ENCODE measurements at regions not wholly inside any gene's neighbourhood (a gene's known extent, or its start where the extent isn't known, plus 50 kb on each side); places are given as distances from the start of the nearest gene placed in this dataset.
"Not testable (repeated sequence)": the region's sequence is repeated elsewhere in the genome, so short reads cannot be mapped to it uniquely, and the experiment has no call there.

- DNase-seq = no peak
Observed at GRCh38 chr4:171334549-171334948, 478.7 kb upstream of the GALNTL6 start.

- no peak for DNase-seq
Observed at GRCh38 chr4:171308661-171309060, 504.5 kb upstream of the GALNTL6 start.

GRCh38 chr4:171298048-171298718, 515.0 kb upstream of the GALNTL6 start:
- not testable (repeated sequence) for DNase-seq

DNA sequence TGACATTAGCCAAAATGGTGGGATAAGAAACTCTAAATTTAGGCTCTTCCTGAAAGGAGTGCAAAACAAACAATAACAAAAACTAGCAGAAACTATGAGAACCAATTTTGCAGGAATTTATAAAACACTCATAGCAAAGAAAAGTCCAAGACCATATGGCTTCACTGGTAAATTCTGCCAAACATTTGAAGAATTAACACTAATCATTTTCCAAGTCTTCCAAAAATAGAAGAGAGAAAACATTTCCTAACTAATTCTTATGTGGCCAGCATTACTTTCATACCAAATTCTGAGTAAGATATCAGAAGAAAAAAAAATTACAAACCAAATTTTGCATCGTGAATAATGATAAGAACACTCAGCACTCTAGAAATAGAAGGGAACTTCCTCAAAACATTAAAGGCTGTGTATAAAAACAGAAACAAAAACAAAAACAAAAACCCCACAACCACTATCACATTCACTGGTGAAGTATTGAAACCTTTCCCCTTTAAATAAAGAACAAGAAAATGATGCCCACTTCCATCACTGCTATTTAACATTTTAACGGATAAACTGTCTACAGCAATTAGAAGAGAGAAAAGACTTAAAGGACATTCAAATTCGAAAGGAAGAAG, 524.3 kb upstream of the GALNTL6 start:
- no peak for DNase-seq

DNA sequence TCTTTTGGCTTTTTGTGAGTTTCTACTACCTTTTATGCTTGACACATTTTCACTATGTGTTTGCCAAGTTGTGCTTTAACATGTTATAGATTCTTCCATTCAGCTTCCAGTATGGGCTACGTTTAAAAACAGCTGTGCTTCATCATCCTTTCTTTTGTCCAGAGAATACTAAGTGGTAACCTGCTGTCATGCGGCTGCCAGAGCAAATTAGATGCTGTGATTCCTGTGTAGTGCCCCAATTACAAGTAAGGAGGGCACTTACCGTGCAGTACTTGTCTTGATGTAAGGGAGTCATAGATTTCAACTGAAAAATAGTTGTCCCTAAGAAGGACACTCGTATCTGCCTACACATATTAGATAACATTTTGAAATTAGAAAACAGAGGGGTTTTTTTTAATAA, 531.8 kb upstream of the GALNTL6 start:
- no peak for DNase-seq

DNA sequence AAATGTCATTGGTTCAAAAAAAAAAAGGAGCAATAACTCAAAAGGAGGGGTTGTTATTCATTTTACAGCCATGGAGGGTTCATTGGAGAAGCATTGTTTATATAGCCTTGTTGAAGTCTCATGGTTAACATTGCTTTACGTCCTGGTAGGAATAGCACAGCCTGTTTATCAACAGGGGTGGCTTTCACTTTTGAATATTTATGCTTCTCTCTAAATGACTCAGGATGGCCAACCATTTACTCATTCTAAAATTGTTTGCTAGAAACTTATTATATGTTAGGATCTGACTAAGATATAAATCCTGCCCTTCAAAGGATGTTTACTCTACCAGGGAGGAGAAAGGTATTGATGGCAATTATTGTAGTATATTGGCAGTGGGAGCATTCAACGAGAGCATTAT, 534.1 kb upstream of the GALNTL6 start:
- DNase-seq = no peak

DNA sequence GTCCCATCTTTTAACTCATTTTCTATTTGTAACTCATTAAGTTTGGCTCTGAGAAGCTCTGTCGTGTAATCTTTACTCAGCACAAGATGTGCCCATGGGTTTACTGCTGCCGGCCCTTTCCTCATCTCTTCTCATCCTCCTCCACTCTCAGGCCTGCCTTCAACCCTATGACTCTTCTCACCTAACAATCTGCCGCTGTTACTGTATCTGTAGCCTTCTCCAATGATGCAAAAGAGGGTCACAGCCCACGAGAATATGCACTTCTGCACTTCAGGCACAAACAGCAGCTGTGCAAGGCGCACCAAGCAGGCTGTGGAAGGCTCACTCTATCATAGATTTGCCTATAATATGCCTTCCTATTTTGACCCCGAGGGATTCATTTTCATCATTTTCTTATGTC, 546.5 kb upstream of the GALNTL6 start:
- no peak for DNase-seq

- no peak for DNase-seq
Observed at GRCh38 chr4:171265190-171265818, 547.9 kb upstream of the GALNTL6 start.

DNA sequence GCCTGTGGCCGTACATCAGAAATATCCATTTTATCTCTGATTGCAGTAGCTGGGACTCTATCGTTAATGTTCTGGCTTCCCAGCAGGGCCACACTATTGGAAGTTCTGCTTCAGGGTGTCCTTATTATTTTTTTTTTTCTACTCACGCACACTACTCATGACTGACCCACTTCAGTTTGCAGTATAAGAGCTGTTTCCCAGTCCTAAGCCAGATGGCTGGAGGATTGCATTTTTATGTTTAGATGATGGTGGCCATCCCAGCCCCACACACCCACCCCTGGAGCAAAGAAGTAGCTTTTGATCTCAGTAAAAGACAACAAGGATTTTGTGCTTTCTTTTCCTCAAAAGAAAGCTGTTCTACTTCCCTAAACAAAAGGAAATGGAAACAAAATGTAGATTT, 557.0 kb upstream of the GALNTL6 start:
- DNase-seq = no peak

- no peak for DNase-seq
Observed at GRCh38 chr4:171246948-171247347, 566.3 kb upstream of the GALNTL6 start.

DNA sequence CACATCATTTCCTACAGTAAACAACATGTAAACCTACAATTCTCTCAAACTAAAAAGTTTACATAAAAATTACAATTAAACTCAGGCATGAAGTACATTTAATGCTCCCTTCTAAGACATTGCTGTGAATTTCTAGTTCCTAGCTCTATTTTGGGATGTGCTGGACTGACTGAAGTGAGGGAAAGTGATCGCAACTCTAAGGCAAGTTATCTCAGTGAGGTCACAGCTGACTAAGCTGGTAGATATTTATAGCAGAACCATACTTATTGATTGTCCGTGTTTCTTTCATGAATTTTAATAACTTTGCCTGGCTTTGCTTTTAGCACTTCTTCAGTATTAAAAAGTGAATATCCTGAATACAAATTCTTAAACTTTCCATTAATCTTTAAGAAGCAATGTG, 570.4 kb upstream of the GALNTL6 start:
- DNase-seq = no peak

GRCh38 chr4:171239196-171239595, 574.0 kb upstream of the GALNTL6 start:
- no peak for DNase-seq

DNA sequence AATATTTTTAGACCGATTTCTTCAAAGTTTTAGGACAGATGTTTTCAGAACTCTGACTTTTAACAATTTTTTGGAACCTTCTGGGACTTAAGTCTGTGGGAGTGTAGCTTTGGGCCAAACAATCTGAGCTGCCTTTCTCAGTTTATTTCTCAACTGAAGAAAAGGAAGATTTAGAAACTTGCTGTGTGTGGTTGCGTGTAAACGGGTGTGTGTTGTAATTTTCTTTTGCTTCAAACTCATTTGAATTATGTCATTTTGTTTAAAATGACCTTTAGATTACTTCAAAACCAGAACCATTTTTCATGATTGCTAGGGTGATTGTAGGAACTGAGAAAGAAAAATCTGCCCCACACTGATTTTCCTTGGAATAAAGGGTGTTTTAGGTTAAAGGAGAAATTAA, 577.7 kb upstream of the GALNTL6 start:
- DNase-seq = no peak

- DNase-seq = not testable (repeated sequence)
Observed at GRCh38 chr4:171229354-171229753, 583.9 kb upstream of the GALNTL6 start.

GRCh38 chr4:171221181-171221580, 592.0 kb upstream of the GALNTL6 start:
- DNase-seq = no peak

DNA sequence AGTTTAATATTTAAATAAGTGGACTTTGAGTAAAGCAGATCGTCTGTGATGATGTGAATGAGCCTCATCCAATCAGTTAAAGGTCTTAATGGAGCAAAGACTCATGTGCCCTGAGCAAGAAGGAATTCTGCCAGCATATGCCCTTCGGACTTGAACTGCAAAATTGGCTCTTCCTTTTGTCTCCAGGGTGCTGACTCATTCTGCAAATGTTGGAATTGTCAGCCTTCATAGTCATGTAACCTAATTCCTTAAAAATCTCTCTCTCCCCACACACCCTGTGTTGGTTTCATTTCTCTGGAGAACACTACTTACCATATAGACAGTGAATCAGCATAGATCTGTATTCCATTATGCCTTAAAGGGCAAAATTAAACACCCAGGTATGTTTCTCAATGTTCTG, 609.8 kb upstream of the GALNTL6 start:
- no peak for DNase-seq

- DNase-seq = no peak
Observed at GRCh38 chr4:171202908-171203307, 610.3 kb upstream of the GALNTL6 start.

- no peak for DNase-seq
Observed at GRCh38 chr4:171186700-171187099, 626.5 kb upstream of the GALNTL6 start.

DNA sequence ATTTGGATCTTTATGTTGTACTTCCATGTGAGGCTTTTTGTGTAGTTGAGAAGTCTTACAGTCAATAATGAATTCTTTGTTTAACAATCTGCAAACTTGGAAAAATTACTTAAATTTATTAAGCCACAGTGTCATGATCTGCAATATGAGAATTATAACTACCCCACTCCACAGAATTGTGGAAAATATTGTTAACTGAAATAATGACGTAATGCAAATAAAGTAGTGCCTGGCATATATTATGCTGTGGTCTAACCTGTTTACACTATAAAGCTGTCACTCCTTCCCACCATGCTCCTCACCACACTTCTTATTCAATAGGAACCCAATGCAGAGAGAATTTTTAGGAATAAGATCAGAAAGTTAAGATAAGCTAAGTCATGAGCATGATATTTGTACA, 632.1 kb upstream of the GALNTL6 start:
- no peak for DNase-seq

GRCh38 chr4:171170671-171171070, 642.5 kb upstream of the GALNTL6 start:
- DNase-seq = no peak

DNA sequence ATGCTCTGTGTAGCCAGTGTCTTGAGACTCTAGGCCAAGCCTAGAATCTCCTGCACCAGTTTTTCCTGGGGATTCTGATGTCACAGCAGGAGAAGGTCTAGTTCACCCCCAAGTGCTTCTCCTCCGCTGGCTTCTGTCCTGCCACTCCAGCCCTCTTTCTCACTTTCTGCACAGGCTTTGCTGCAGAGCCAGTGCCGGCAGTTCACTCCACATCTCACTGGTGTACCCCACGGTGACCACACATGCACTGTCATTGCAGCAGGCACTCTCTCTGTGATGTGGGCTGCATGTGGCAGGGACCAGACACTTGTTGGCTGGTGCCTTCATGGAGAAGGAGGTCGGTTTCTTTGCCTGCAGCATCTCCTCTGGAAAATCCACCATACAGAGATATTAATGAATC, 643.8 kb upstream of the GALNTL6 start:
- no peak for DNase-seq

GRCh38 chr4:171162478-171162877, 650.7 kb upstream of the GALNTL6 start:
- no peak for DNase-seq

DNA sequence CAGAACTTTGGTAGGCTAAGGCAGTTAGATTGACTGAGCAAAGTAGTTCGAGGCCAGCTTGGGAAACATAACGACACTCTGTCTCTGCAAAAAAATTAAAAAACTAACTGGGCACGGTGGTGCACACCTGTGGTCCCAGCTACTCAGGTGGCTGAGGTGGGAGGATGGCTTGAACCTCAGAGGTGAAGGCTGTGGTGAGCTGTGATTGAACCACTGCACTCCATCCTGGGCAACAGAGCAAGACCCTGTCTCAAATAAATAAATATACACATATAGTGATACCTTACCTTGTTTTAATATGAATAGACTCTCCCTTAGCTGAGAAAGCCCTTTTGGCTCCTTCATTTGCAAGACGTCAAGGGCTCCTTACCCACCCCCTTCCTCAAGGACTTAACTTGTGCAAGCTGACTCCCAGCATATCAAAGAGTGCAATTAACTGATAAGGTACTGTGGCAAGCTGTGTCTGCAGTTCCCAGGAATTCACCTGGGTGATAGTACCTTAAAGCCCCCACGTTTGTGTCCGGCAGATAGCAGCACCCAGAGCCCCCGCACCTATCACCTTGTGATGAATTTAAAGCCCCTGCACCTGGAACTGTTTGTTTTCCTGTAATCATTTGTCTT, 655.6 kb upstream of the GALNTL6 start:
- DNase-seq = no peak

DNA sequence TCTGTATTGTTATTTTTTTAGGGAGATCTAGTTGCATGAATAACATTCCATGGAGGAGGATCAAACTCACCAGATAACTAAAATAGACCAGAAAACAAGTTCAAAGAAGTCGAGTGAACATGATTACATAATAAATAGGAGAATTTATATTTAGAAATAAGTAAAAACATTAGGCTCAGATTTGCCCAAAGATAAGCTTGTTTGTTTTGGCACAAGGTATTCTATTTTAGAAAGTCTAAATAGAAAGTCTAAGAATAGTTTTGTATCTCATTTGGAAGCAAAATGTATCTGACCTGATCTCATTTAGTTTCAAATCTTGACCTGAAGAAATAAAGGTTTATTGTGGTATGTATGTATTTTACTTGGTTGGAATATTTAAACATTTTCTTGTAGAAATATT, 670.6 kb upstream of the GALNTL6 start:
- no peak for DNase-seq
